ENCODE measurements at regions not wholly inside any gene's neighbourhood (a gene's known extent, or its start where the extent isn't known, plus 50 kb on each side); places are given as distances from the start of the nearest gene placed in this dataset.
"Not testable (repeated sequence)": the region's sequence is repeated elsewhere in the genome, so short reads cannot be mapped to it uniquely, and the experiment has no call there.

DNA sequence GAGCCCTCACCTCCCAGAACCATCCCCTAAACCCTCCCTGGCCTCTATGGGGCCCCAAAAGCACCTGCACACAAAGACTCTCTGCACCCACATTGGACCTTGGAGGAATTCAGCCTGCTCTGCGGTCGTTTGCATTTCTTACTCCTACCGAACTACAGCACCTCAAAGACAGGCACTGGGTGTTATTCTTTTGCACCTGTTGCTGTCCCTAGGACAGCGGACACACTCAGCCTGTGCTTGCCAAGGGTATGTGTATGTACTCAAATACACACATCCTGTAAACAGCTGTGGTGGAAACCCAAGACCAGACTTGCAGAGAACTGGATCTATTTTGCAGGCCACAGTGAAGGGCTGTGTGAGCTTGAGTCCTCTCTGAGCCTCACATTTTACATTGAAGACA lies 54.2 kb upstream of the LGALS9B start:
- DNase-seq: not testable (repeated sequence)

DNA sequence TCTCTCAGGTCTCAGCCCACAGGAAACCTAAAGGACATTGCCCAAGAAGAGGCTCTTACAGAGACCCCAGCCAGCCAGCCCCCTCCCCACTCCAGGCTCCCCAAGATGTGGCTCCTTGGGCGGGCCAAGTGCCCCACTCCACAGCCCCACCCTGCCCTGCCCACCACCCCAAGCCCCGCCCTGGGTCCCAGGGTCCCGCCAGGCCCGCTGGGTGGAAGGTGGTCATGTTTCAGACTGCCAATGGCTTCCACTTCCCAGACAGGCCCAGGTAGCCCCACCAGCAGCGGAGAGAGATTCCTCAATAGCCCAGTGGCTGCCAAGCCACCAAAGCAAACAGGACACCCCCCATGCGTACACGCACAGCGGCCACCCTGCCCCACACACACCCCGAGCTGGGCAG lies 51.1 kb upstream of the LGALS9B start:
- DNase-seq: not testable (repeated sequence)

DNA sequence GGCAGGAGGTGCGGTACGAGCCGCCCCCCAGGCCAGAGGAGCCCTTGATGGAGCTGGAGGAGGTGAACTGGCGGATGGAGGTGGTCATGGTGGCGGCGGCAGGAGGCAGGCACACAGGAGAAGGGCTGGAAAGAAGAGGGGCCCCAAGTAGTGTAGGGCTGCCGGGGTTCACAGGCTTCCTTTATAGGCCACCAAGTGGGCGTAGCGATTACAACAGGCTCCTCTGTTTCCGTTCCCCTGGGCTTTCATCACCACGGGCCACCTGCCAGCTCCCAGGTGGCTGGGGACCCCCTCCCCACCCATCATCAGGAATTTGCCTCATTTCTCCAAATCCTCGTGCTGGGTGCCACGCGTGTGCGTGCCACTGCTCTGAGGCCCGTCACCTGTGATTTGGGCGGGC lies 50.1 kb upstream of the LGALS9B start:
- DNase-seq: peak in 1 of 2 experiments; percentile 16

All from activated CD4-positive, alpha-beta T cell treated with anti-CD3 and anti-CD28 coated beads, Interleukin-2, amount 50 U/mL, for 48 hours (primary cell).